A549 (cell line): ENCODE measurements at regions not wholly inside any gene's neighbourhood (a gene's known extent, or its start where the extent isn't known, plus 50 kb on each side); places are given as distances from the start of the nearest gene placed in this dataset.

Source experiments
- EP300 ChIP-seq, 2 experiments: fragments of >200 bp; sonication (Bioruptor Twin); formaldehyde crosslinking; IDR thresholded peaks; 2 replicates in 1 of 2; 3 replicates in 1 of 2; pipeline ENCODE4 v1.6.1; 2016 to 2017
- HMGXB4 ChIP-seq: fragments of 250-450 bp; sonication (Bioruptor Pico); IDR thresholded peaks from 2 replicates; pipeline ENCODE4 v1.5.0; 2021; ENCODE audit warnings: mild to moderate bottlenecking, moderate library complexity, borderline replicate concordance
- JUNB ChIP-seq: fragments of >200 bp; sonication (Bioruptor Twin); formaldehyde crosslinking; IDR thresholded peaks from 2 replicates; pipeline ENCODE4 v1.6.1; 2016
- KDM1A ChIP-seq: fragments of 200-600 bp; sonication (generic); IDR thresholded peaks from 2 replicates; pipeline ENCODE4 v1.6.1; 2016; ENCODE audit warnings: low read depth, mild to moderate bottlenecking
- POLR2A ChIP-seq: IDR thresholded peaks from 2 replicates; pipeline ENCODE4 v1.6.1; 2012; ENCODE audit warnings: mild to moderate bottlenecking, low read length
- POLR2AphosphoS2 ChIP-seq: conservative IDR thresholded peaks from 2 replicates; pipeline ENCODE4 v1.6.1; 2012; ENCODE audit warnings: low read length, improper control_type of control experiment, inconsistent platforms
- RCOR1 ChIP-seq: fragments of 150-350 bp; IDR thresholded peaks from 2 replicates; pipeline ENCODE4 v1.6.1; 2014; ENCODE audit warnings: antibody characterized with exemption, low read length, low read depth
- RNF2 ChIP-seq: fragments of 200-600 bp; sonication (generic); IDR thresholded peaks from 2 replicates; pipeline ENCODE4 v1.6.1; 2016; ENCODE audit warnings: low read depth, mild to moderate bottlenecking, antibody characterized with exemption, moderate library complexity, borderline replicate concordance
- TFCP2L1 ChIP-seq: fragments of 250-450 bp; sonication (Bioruptor Pico); IDR thresholded peaks from 2 replicates; pipeline ENCODE4 v1.5.0; 2021; ENCODE audit warnings: mild to moderate bottlenecking
- TP53 ChIP-seq: fragments of 250-450 bp; sonication (Bioruptor Pico); IDR thresholded peaks from 2 replicates; pipeline ENCODE4 v1.5.0; 2021; ENCODE audit warnings: mild to moderate bottlenecking, moderate library complexity
- TF ChIP-seq, protein P1 (sequence below): IDR thresholded peaks from 2 replicates; pipeline ENCODE4 v1.6.1; 2012
- TF ChIP-seq, protein P2 (sequence below): fragments of >200 bp; sonication (Bioruptor Twin); formaldehyde crosslinking; IDR thresholded peaks from 3 replicates; pipeline ENCODE4 v1.5.1; 2016

GRCh38 chr2:65660340-65660739, 227.9 kb upstream of the SPRED2 start:
- no peak for TF ChIP-seq POLR2A
- TF ChIP-seq, protein P1, sequence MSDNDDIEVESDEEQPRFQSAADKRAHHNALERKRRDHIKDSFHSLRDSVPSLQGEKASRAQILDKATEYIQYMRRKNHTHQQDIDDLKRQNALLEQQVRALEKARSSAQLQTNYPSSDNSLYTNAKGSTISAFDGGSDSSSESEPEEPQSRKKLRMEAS, result no peak
- TF ChIP-seq, protein P2, sequence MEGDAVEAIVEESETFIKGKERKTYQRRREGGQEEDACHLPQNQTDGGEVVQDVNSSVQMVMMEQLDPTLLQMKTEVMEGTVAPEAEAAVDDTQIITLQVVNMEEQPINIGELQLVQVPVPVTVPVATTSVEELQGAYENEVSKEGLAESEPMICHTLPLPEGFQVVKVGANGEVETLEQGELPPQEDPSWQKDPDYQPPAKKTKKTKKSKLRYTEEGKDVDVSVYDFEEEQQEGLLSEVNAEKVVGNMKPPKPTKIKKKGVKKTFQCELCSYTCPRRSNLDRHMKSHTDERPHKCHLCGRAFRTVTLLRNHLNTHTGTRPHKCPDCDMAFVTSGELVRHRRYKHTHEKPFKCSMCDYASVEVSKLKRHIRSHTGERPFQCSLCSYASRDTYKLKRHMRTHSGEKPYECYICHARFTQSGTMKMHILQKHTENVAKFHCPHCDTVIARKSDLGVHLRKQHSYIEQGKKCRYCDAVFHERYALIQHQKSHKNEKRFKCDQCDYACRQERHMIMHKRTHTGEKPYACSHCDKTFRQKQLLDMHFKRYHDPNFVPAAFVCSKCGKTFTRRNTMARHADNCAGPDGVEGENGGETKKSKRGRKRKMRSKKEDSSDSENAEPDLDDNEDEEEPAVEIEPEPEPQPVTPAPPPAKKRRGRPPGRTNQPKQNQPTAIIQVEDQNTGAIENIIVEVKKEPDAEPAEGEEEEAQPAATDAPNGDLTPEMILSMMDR, result no peak
- TF ChIP-seq RNF2, result no peak
- no peak for TF ChIP-seq HMGXB4 (CRISPR knock-in tag)
- no peak for TF ChIP-seq JUNB
- no peak for TF ChIP-seq TP53 (CRISPR knock-in tag)
- TF ChIP-seq KDM1A, result no peak
- no peak for TF ChIP-seq RCOR1
- no peak for TF ChIP-seq POLR2AphosphoS2
- no peak for TF ChIP-seq EP300 (IDR thresholded peaks at IDR 0.05)
- TF ChIP-seq TFCP2L1 (CRISPR knock-in tag), result no peak
